Activated CD8-positive, alpha-beta T cell treated with anti-CD3 and anti-CD28 coated beads for 36 hours (primary cell): ENCODE measurements at regions not wholly inside any gene's neighbourhood (a gene's known extent, or its start where the extent isn't known, plus 50 kb on each side); places are given as distances from the start of the nearest gene placed in this dataset.

Experiments used
- ATAC-seq: fragments of 200-7000 bp; cut with Tn5 transposase; one replicate; pipeline ENCODE4 v1.10.0; 2021; ENCODE audit warnings: mild to moderate bottlenecking, moderate library complexity
- CTCF ChIA-PET: fragments of 350-600 bp; sonication (Branson Sonifier 250); formaldehyde crosslinking; loops from one replicate; lab custom pipeline; 2021; ENCODE audit warnings: antibody characterized with exemption; lab: Charles Lee
- POLR2A ChIA-PET: fragments of 350-600 bp; sonication (Branson Sonifier 250); formaldehyde crosslinking; loops from one replicate; lab custom pipeline; 2021; ENCODE audit warnings: antibody characterized with exemption; lab: Charles Lee
- DNase-seq: peaks from one replicate; pipeline ENCODE4 v3.0.0-alpha.2; 2020
- H3K27ac Mint-ChIP-seq: one replicate; pipeline ENCODE4 v1.8.0; 2021; ENCODE audit warnings: mild to moderate bottlenecking, mixed read lengths
- H3K27me3 Mint-ChIP-seq: one replicate; pipeline ENCODE4 v1.8.0; 2021; ENCODE audit warnings: mixed read lengths
- H3K36me3 Mint-ChIP-seq: one replicate; pipeline ENCODE4 v1.8.0; 2021; ENCODE audit warnings: low read depth, mixed read lengths
- H3K4me1 Mint-ChIP-seq: one replicate; pipeline ENCODE4 v1.8.0; 2021; ENCODE audit warnings: low read depth, mixed read lengths
- H3K4me3 Mint-ChIP-seq: one replicate; pipeline ENCODE4 v1.8.0; 2021; ENCODE audit warnings: mild to moderate bottlenecking, moderate library complexity, mixed read lengths
- H3K9me3 Mint-ChIP-seq: one replicate; pipeline ENCODE4 v1.8.0; 2021; ENCODE audit warnings: mixed read lengths
- CTCF ChIP-seq: fragments of 200-600 bp; IDR thresholded peaks from one replicate; pipeline ENCODE4 v1.8.0; 2022; ENCODE audit warnings: antibody characterized with exemption, mild to moderate bottlenecking
- intact Hi-C: fragments of 100-400 bp; cut with micrococcal nuclease; formaldehyde crosslinking; loops from one replicate; pipeline ENCODE4 v1.10.0; 2022

- ATAC-seq: no peak
- intact Hi-C loops: no loop called here
- Mint-ChIP-seq H3K4me1 (no peaks in the 10 kb centered on the region), H3K9me3 (peaks cover 2% of the 10 kb centered on the region), H3K4me3 (no peak overlapping the region), H3K27ac (no peak overlapping the region), H3K27me3 (no peaks in the 10 kb centered on the region), H3K36me3 (no peaks in the 10 kb centered on the region)
- POLR2A ChIA-PET: no interaction called here
- no peak for DNase-seq
- CTCF ChIA-PET: no interaction called here
- TF ChIP-seq CTCF: no peak
These were observed 599.6 kb upstream of the GRAMD2B start for GRCh38 chr5:125823572-125823971.

DNA sequence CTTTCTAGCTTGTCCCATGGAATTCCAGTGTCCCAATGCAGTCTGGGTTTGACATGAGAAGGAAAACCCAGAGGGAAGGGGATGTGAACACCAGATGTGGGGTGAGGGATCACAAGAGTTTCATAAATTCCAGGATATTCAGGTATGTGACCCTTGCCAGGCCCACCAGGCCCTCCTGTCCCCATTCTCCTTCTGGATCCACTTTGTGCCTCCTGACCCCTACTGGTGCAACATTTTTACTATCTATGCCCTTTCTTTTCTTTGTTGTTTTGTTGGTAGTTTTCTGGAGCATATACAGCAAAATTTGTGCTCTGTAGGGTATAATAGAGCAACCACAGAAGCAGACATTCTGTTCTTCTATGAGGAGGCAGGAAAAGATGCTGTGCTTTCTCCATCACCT is 597.0 kb upstream of the GRAMD2B start:
- no peak for TF ChIP-seq CTCF
- no peaks in the 10 kb centered on the region for H3K4me1 Mint-ChIP-seq
- no peak overlapping the region for H3K4me3 Mint-ChIP-seq
- H3K36me3 Mint-ChIP-seq: no peaks in the 10 kb centered on the region
- H3K27me3 Mint-ChIP-seq: no peaks in the 10 kb centered on the region
- no peak overlapping the region for H3K27ac Mint-ChIP-seq
- no peak for DNase-seq
- peaks cover 6% of the 10 kb centered on the region for H3K9me3 Mint-ChIP-seq
- ChIA-PET POLR2A (no interaction called here), CTCF (no interaction called here)
- ATAC-seq: no peak
- intact Hi-C loops: no loop called here

DNA sequence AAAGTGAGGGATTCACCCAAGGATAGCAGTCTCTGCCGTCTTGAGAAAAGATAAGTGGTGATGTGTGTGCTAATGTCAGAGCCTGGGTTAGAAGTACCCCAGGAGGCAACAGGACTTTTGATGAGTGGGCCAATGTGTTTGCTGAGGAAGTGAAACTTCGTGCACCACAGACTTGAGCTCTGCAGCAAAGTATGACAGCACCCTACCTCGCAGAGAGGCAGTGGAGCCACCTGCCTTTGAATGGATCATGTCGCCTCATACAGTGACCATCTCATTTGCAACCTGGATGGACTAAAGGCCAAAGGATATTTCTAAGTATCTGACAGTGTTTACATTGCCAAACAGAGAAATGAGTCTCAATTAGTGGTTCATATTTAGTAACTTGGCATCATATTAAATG is 593.9 kb upstream of the GRAMD2B start:
- Mint-ChIP-seq H3K27me3 (no peaks in the 10 kb centered on the region), H3K36me3 (no peaks in the 10 kb centered on the region), H3K27ac (no peak overlapping the region), H3K4me1 (no peaks in the 10 kb centered on the region), H3K4me3 (no peak overlapping the region), H3K9me3 (peaks cover 9% of the 10 kb centered on the region)
- POLR2A ChIA-PET: no interaction called here
- TF ChIP-seq CTCF: no peak
- no peak for ATAC-seq
- intact Hi-C loops: no loop called here
- CTCF ChIA-PET: no interaction called here
- DNase-seq: no peak

GRCh38 chr5:125833398-125833797 is 589.8 kb upstream of the GRAMD2B start:
- TF ChIP-seq CTCF: no peak
- H3K27me3 Mint-ChIP-seq: no peaks in the 10 kb centered on the region
- no peaks in the 10 kb centered on the region for H3K4me1 Mint-ChIP-seq
- ChIA-PET POLR2A (no interaction called here), CTCF (no interaction called here)
- intact Hi-C loops: no loop called here
- H3K36me3 Mint-ChIP-seq: no peaks in the 10 kb centered on the region
- H3K4me3 Mint-ChIP-seq: no peak overlapping the region
- ATAC-seq (no peak), DNase-seq (no peak)
- H3K27ac Mint-ChIP-seq: no peak overlapping the region
- H3K9me3 Mint-ChIP-seq: peaks cover 10% of the 10 kb centered on the region

DNA sequence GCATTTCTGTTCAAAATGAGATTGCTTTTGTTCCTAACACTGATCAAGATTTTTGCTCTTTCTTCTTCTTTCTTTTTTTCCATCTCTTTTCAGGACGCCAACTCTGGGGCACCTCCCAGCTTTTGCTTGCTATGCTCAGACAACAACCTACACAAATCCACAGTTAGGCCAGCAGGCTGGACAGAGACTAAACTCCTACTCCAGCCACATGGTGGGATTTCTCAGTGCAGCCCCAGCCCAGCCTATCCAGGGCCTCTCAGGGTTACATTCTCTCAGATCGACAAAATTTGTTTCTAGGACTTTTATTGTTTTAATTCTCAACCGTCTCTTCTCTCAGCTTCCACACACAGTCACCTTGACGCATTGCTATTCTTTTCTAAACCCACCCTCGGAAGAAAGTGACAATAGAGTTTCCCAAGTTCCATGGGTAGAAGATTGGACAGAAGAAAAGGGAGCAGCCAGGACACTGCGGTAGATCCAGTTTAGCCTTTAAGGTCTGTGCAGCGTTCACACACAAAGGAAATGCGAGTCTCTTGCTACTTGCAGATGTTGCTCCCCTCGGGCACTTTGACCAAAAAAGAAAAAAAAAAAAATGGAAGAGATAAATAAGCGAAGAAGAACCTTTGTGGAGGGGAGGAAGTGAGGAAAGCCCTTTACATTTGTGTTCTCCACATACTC is 588.6 kb upstream of the GRAMD2B start:
- ATAC-seq: no peak
- peaks cover 10% of the 10 kb centered on the region for H3K9me3 Mint-ChIP-seq
- H3K4me3 Mint-ChIP-seq: no peak overlapping the region
- no peaks in the 10 kb centered on the region for H3K36me3 Mint-ChIP-seq
- no peak for TF ChIP-seq CTCF
- no peaks in the 10 kb centered on the region for H3K27me3 Mint-ChIP-seq
- DNase-seq: no peak
- CTCF ChIA-PET: no interaction called here
- H3K4me1 Mint-ChIP-seq: no peaks in the 10 kb centered on the region
- no peak overlapping the region for H3K27ac Mint-ChIP-seq
- POLR2A ChIA-PET: no interaction called here
- intact Hi-C loops: no loop called here
